HEK293 (cell line): ENCODE measurements at regions not wholly inside any gene's neighbourhood (a gene's known extent, or its start where the extent isn't known, plus 50 kb on each side); places are given as distances from the start of the nearest gene placed in this dataset.

ENCODE experiments used
- ZBTB1 ChIP-seq: fragments of 450-650 bp; formaldehyde crosslinking; IDR thresholded peaks from 2 replicates; pipeline ENCODE4 v1.5.1; 2016; ENCODE audit warnings: missing biosample characterization, missing genetic modification characterization
- ZNF830 ChIP-seq: fragments of 450-650 bp; IDR thresholded peaks from 2 replicates; pipeline ENCODE4 v1.5.0; 2018; ENCODE audit warnings: missing biosample characterization, missing genetic modification characterization, low read depth, mild to moderate bottlenecking, moderate library complexity
- TF ChIP-seq, protein P1 (sequence below): fragments of 450-650 bp; formaldehyde crosslinking; IDR thresholded peaks from 2 replicates; pipeline ENCODE4 v1.5.1; 2016; ENCODE audit warnings: missing biosample characterization, missing genetic modification characterization

GRCh38 chr9:65458465-65458864 is 173.5 kb upstream of the FOXD4L5 start:
- TF ChIP-seq ZBTB1 (tag by site-specific recombination) (no peak), ZNF830 (tag by site-specific recombination) (no peak)
- TF ChIP-seq, protein P1, sequence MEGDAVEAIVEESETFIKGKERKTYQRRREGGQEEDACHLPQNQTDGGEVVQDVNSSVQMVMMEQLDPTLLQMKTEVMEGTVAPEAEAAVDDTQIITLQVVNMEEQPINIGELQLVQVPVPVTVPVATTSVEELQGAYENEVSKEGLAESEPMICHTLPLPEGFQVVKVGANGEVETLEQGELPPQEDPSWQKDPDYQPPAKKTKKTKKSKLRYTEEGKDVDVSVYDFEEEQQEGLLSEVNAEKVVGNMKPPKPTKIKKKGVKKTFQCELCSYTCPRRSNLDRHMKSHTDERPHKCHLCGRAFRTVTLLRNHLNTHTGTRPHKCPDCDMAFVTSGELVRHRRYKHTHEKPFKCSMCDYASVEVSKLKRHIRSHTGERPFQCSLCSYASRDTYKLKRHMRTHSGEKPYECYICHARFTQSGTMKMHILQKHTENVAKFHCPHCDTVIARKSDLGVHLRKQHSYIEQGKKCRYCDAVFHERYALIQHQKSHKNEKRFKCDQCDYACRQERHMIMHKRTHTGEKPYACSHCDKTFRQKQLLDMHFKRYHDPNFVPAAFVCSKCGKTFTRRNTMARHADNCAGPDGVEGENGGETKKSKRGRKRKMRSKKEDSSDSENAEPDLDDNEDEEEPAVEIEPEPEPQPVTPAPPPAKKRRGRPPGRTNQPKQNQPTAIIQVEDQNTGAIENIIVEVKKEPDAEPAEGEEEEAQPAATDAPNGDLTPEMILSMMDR (tag by site-specific recombination) = no peak
